Activated naive CD8-positive, alpha-beta T cell treated with anti-CD3 and anti-CD28 coated beads, Interleukin-2, amount 10 ng/mL, durations not matched to agents 7 days and 5 days (primary cell): ENCODE measurements at regions not wholly inside any gene's neighbourhood (a gene's known extent, or its start where the extent isn't known, plus 50 kb on each side); places are given as distances from the start of the nearest gene placed in this dataset.
"Not testable (repeated sequence)": the region's sequence is repeated elsewhere in the genome, so short reads cannot be mapped to it uniquely, and the experiment has no call there.

Experiments used
- ATAC-seq: fragments of 150-1000 bp; cut with Tn5 transposase; one replicate; pipeline ENCODE4 v1.10.0; 2021; ENCODE audit warnings: low read depth, moderate library complexity
- POLR2A ChIA-PET: fragments of 350-600 bp; sonication (Branson Sonifier 250); formaldehyde crosslinking; loops from one replicate; lab custom pipeline; 2021; ENCODE audit warnings: antibody characterized with exemption; lab: Charles Lee
- DNase-seq: peaks from one replicate; pipeline ENCODE4 v3.0.0; 2021
- H3K27ac Mint-ChIP-seq: one replicate; pipeline ENCODE4 v1.8.0; 2022; ENCODE audit warnings: mild to moderate bottlenecking, mixed read lengths
- H3K27me3 Mint-ChIP-seq: one replicate; pipeline ENCODE4 v1.8.0; 2022; ENCODE audit warnings: mild to moderate bottlenecking, moderate library complexity, mixed read lengths
- H3K36me3 Mint-ChIP-seq: one replicate; pipeline ENCODE4 v1.8.0; 2021; ENCODE audit warnings: mild to moderate bottlenecking, mixed read lengths
- H3K4me1 Mint-ChIP-seq: one replicate; pipeline ENCODE4 v1.8.0; 2021; ENCODE audit warnings: mixed read lengths
- H3K4me3 Mint-ChIP-seq: one replicate; pipeline ENCODE4 v1.8.0; 2022; ENCODE audit warnings: mild to moderate bottlenecking, moderate library complexity, mixed read lengths
- H3K9me3 Mint-ChIP-seq: one replicate; pipeline ENCODE4 v1.8.0; 2021; ENCODE audit warnings: mixed read lengths

- Mint-ChIP-seq H3K36me3 (no peaks in the 10 kb centered on the region), H3K4me1 (peaks cover 59% of the 10 kb centered on the region), H3K9me3 (no peaks in the 10 kb centered on the region), H3K27ac (peak overlapping the region; percentile 90), H3K27me3 (peaks cover 9% of the 10 kb centered on the region), H3K4me3 (peak overlapping the region; percentile 61)
- DNase-seq (peak; percentile 70), ATAC-seq (peak; percentile 84)
- POLR2A ChIA-PET: interaction anchor here (1.1 kb wide), 1 partner anchor 10 kb away, joined by 4 read pairs; no protein-coding TSS in a partner anchor
Observed at GRCh38 chr14:106511006-106511799, 984.8 kb downstream of the TMEM121 start.

- Mint-ChIP-seq H3K4me1 (peaks cover 53% of the 10 kb centered on the region), H3K27me3 (peaks cover 9% of the 10 kb centered on the region), H3K36me3 (no peaks in the 10 kb centered on the region), H3K9me3 (no peaks in the 10 kb centered on the region), H3K4me3 (peak overlapping the region; percentile 61), H3K27ac (peak overlapping the region; percentile 90)
- no peak for DNase-seq
- no peak for ATAC-seq
- POLR2A ChIA-PET: interaction anchor here (1.1 kb wide), 1 partner anchor 11 kb away, joined by 4 read pairs; no protein-coding TSS in a partner anchor
Observed at GRCh38 chr14:106511800-106512198, 985.4 kb downstream of the TMEM121 start.

GRCh38 chr14:106513302-106513701, 986.9 kb downstream of the TMEM121 start:
- DNase-seq: no peak
- Mint-ChIP-seq H3K27ac (no peak overlapping the region), H3K27me3 (peaks cover 12% of the 10 kb centered on the region), H3K4me3 (no peak overlapping the region), H3K36me3 (no peaks in the 10 kb centered on the region), H3K4me1 (peaks cover 50% of the 10 kb centered on the region), H3K9me3 (no peaks in the 10 kb centered on the region)
- POLR2A ChIA-PET: no interaction called here
- no peak for ATAC-seq

- Mint-ChIP-seq H3K36me3 (no peaks in the 10 kb centered on the region), H3K9me3 (no peaks in the 10 kb centered on the region), H3K4me1 (peaks cover 14% of the 10 kb centered on the region), H3K27me3 (peaks cover 18% of the 10 kb centered on the region), H3K27ac (no peak overlapping the region), H3K4me3 (no peak overlapping the region)
- peak; percentile 90 for ATAC-seq
- POLR2A ChIA-PET: no interaction called here
- peak; percentile 87 for DNase-seq
Observed at GRCh38 chr14:106518054-106518943, 991.9 kb downstream of the TMEM121 start.

- ATAC-seq, POLR2A ChIA-PET, DNase-seq, H3K27ac Mint-ChIP-seq, H3K36me3 Mint-ChIP-seq, H3K4me3 Mint-ChIP-seq, H3K9me3 Mint-ChIP-seq: not testable (repeated sequence)
- H3K27me3 Mint-ChIP-seq: peaks cover 27% of the 10 kb centered on the region
- peaks cover 10% of the 10 kb centered on the region for H3K4me1 Mint-ChIP-seq
Observed at GRCh38 chr14:106522118-106522517, 995.7 kb downstream of the TMEM121 start.

GRCh38 chr14:106522990-106523389, 996.6 kb downstream of the TMEM121 start:
- POLR2A ChIA-PET: no interaction called here
- H3K4me1 Mint-ChIP-seq: peaks cover 5% of the 10 kb centered on the region
- ATAC-seq (no peak), DNase-seq (no peak)
- no peaks in the 10 kb centered on the region for H3K36me3 Mint-ChIP-seq
- H3K4me3 Mint-ChIP-seq: no peak overlapping the region
- peaks cover 3% of the 10 kb centered on the region for H3K9me3 Mint-ChIP-seq
- H3K27ac Mint-ChIP-seq: no peak overlapping the region
- peaks cover 28% of the 10 kb centered on the region for H3K27me3 Mint-ChIP-seq

GRCh38 chr14:106528717-106529116, 1002.3 kb downstream of the TMEM121 start:
- POLR2A ChIA-PET: interaction anchor here (0.8 kb wide), 1 partner anchor 22 kb away, joined by 3 read pairs; no protein-coding TSS in a partner anchor
- peaks cover 2% of the 10 kb centered on the region for H3K36me3 Mint-ChIP-seq
- no peak overlapping the region for H3K27ac Mint-ChIP-seq
- DNase-seq (no peak), ATAC-seq (no peak)
- H3K9me3 Mint-ChIP-seq: peaks cover 5% of the 10 kb centered on the region
- H3K27me3 Mint-ChIP-seq: peaks cover 40% of the 10 kb centered on the region
- no peak overlapping the region for H3K4me3 Mint-ChIP-seq
- H3K4me1 Mint-ChIP-seq: peaks cover 4% of the 10 kb centered on the region

- peaks cover 4% of the 10 kb centered on the region for H3K4me1 Mint-ChIP-seq
- POLR2A ChIA-PET: no interaction called here
- ATAC-seq: no peak
Observed at GRCh38 chr14:106530031-106530422, 1003.6 kb downstream of the TMEM121 start.

GRCh38 chr14:106530423-106531107, 1004.2 kb downstream of the TMEM121 start:
- Mint-ChIP-seq H3K4me1 (peaks cover 4% of the 10 kb centered on the region), H3K4me3 (no peak overlapping the region)

More at GRCh38 chr14:106530031-106530422, 1003.6 kb downstream of the TMEM121 start:
- peaks cover 2% of the 10 kb centered on the region for H3K36me3 Mint-ChIP-seq
- peaks cover 37% of the 10 kb centered on the region for H3K27me3 Mint-ChIP-seq
- no peak overlapping the region for H3K27ac Mint-ChIP-seq
- H3K4me3 Mint-ChIP-seq: no peak overlapping the region
- DNase-seq: no peak
- H3K9me3 Mint-ChIP-seq: peaks cover 5% of the 10 kb centered on the region

GRCh38 chr14:106537597-106537996, 1011.2 kb downstream of the TMEM121 start:
- H3K4me3 Mint-ChIP-seq, H3K36me3 Mint-ChIP-seq, POLR2A ChIA-PET, H3K9me3 Mint-ChIP-seq, H3K27ac Mint-ChIP-seq: not testable (repeated sequence)
- Mint-ChIP-seq H3K27me3 (peaks cover 45% of the 10 kb centered on the region), H3K4me1 (peaks cover 11% of the 10 kb centered on the region)
- DNase-seq (peak; percentile 64), ATAC-seq (peak; percentile 47)

More at GRCh38 chr14:106530423-106531107, 1004.2 kb downstream of the TMEM121 start:
- POLR2A ChIA-PET: no interaction called here
- peaks cover 37% of the 10 kb centered on the region for H3K27me3 Mint-ChIP-seq
- ATAC-seq: peak; percentile 78
- no peak overlapping the region for H3K27ac Mint-ChIP-seq
- peaks cover 2% of the 10 kb centered on the region for H3K9me3 Mint-ChIP-seq
- no peak for DNase-seq
- peaks cover 2% of the 10 kb centered on the region for H3K36me3 Mint-ChIP-seq

GRCh38 chr14:106538201-106538600, 1011.8 kb downstream of the TMEM121 start:
- no peak for ATAC-seq
- no peak overlapping the region for H3K27ac Mint-ChIP-seq
- POLR2A ChIA-PET: no interaction called here

GRCh38 chr14:106547735-106548434, 1021.5 kb downstream of the TMEM121 start:
- no peak overlapping the region for H3K27ac Mint-ChIP-seq
- POLR2A ChIA-PET: no interaction called here
- no peak overlapping the region for H3K4me3 Mint-ChIP-seq
- H3K4me1 Mint-ChIP-seq: no peaks in the 10 kb centered on the region
- no peaks in the 10 kb centered on the region for H3K9me3 Mint-ChIP-seq
- peaks cover 27% of the 10 kb centered on the region for H3K27me3 Mint-ChIP-seq
- DNase-seq (no peak), ATAC-seq (no peak)
- H3K36me3 Mint-ChIP-seq: peaks cover 2% of the 10 kb centered on the region

More at GRCh38 chr14:106538201-106538600, 1011.8 kb downstream of the TMEM121 start:
- no peak overlapping the region for H3K4me3 Mint-ChIP-seq
- DNase-seq: no peak
- H3K36me3 Mint-ChIP-seq: no peaks in the 10 kb centered on the region
- no peaks in the 10 kb centered on the region for H3K9me3 Mint-ChIP-seq
- peaks cover 11% of the 10 kb centered on the region for H3K4me1 Mint-ChIP-seq
- H3K27me3 Mint-ChIP-seq: peaks cover 43% of the 10 kb centered on the region
